ENCODE measurements at regions not wholly inside any gene's neighbourhood (a gene's known extent, or its start where the extent isn't known, plus 50 kb on each side); places are given as distances from the start of the nearest gene placed in this dataset.
"Not testable (repeated sequence)": the region's sequence is repeated elsewhere in the genome, so short reads cannot be mapped to it uniquely, and the experiment has no call there.

DNA sequence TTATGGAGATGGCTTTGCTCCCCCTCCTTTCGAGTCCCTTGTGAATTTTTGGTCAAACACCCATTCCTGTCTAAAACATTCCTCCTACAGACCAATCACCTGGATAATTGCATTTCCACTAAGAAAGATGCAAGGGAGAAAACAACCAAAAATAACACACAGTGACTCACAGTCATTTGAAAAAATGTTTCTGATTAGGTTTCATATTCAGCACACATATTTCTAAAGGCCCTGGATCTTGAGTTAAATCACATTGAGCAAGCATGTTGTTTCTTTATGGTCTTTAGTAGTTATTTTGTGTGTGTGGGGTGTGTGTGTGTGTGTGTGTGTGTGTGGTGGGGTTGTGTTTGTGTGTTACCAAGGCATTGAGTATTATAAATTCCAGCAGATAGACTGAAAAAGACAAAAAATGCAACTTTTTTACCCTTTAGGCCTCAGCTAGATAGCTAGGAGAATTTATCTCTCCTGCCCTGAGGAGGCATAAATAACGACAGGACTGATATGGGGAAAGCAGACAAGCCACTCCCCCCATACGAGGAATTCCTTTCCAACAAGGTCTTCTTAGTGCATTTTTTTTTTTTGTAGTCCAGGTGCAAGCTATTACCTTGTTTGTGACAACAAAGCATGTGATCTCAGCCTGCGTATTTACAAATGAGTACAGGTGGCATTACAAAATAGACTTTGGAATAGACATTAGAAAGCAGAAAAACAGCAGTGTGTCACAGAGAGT lies 265.4 kb upstream of the ADGRL3 start:
- Mint-ChIP-seq H3K36me3 (no peaks in the 10 kb centered on the region), H3K4me1 (ENCODE audit: low read depth) (no peaks in the 10 kb centered on the region), H3K9me3 (ENCODE audit: low read depth) (peaks cover 16% of the 10 kb centered on the region), H3K27ac (no peak overlapping the region), H3K27me3 (no peaks in the 10 kb centered on the region), H3K4me3 (no peak overlapping the region)

DNA sequence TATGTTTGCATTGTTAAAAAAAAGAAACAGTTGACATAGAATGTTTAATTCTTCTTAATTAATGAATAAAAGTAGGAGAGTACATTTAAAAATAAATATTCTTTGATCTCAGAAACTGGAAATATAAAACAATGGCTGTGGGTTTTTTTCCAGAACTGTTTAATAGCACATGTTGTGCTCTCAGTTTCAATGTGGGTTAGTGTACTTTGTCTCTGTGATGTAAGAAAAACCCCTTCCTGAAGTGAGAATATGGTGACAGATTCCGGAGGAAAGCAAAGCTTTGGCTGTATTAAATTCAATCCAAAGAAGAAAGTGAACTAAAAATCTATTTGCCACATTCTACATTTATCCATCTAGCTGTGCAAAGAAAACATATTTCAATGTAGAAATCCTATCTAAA lies 261.9 kb upstream of the ADGRL3 start:
- Mint-ChIP-seq H3K27me3 (no peaks in the 10 kb centered on the region), H3K4me3 (no peak overlapping the region), H3K9me3 (ENCODE audit: low read depth) (no peaks in the 10 kb centered on the region)

DNA sequence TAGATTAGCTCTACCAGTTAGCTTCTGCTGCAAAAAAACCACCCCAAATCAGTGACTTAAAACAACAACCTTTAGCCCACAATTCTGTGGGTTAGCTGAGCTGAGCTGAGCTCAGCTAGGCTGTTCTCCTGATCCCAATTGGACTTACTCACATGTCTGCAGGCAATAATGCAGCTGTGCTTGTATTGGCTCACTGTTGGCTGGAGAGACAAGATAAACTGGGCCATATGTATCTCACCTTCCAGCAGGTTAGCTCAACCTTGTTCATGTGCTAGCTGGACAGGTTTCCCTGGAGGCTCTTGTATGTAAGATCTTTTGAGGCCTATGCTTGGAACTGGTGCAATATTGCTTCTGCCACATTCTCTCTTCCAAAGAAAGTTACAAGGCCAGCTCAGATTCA lies 261.5 kb upstream of the ADGRL3 start:
- no peak overlapping the region for H3K27ac Mint-ChIP-seq
- H3K27me3 Mint-ChIP-seq = no peaks in the 10 kb centered on the region
- H3K9me3 Mint-ChIP-seq (ENCODE audit: low read depth) = no peaks in the 10 kb centered on the region
- no peaks in the 10 kb centered on the region for H3K36me3 Mint-ChIP-seq
- H3K4me1 Mint-ChIP-seq (ENCODE audit: low read depth) = no peaks in the 10 kb centered on the region
- no peak overlapping the region for H3K4me3 Mint-ChIP-seq

More for the DNA sequence above, 261.9 kb upstream of the ADGRL3 start:
- Mint-ChIP-seq H3K36me3 (no peaks in the 10 kb centered on the region), H3K27ac (no peak overlapping the region), H3K4me1 (ENCODE audit: low read depth) (no peaks in the 10 kb centered on the region)

DNA sequence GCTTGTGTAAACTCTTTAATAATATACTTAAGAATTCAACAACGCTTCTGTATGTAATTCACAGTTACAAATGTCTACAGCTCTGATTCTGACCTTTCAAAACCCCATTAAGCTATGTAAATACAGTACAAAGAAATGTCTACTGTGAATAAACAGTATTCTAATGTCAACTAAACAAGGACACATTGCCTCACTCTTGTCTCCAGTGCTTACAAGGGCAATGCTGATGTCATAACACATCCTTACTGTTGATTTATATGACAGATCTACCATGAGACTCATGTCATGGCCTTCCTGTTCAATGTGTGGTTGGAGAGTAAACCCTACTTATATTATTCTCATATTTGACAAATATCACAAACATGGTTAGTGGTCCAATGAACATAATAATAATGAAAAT lies 256.1 kb upstream of the ADGRL3 start:
- Mint-ChIP-seq H3K27me3 (no peaks in the 10 kb centered on the region), H3K4me3 (no peak overlapping the region), H3K36me3 (no peaks in the 10 kb centered on the region), H3K27ac (no peak overlapping the region), H3K9me3 (ENCODE audit: low read depth) (peaks cover 12% of the 10 kb centered on the region), H3K4me1 (ENCODE audit: low read depth) (no peaks in the 10 kb centered on the region)

DNA sequence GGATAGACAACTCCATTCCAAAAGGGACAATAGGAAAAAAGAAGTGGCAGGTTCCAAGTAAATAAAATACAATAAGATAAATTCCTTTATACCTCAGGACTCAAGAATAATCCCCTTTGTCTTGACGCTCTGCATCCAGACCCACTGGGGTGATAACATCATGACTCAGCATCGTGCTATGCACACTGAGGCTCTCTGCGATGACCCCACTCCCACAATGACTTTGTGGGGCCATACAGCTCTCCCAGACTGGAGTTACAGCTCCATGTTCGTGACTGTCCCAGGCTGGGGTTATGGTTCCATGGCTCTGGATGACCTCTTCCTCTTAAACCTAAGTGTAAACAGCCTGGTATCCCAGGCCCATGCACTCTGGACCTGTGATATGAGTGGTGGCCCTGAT lies 254.5 kb upstream of the ADGRL3 start:
- Mint-ChIP-seq H3K4me1 (ENCODE audit: low read depth) (no peaks in the 10 kb centered on the region), H3K27me3 (no peaks in the 10 kb centered on the region), H3K36me3 (no peaks in the 10 kb centered on the region), H3K4me3 (no peak overlapping the region), H3K27ac (no peak overlapping the region), H3K9me3 (ENCODE audit: low read depth) (peaks cover 12% of the 10 kb centered on the region)

DNA sequence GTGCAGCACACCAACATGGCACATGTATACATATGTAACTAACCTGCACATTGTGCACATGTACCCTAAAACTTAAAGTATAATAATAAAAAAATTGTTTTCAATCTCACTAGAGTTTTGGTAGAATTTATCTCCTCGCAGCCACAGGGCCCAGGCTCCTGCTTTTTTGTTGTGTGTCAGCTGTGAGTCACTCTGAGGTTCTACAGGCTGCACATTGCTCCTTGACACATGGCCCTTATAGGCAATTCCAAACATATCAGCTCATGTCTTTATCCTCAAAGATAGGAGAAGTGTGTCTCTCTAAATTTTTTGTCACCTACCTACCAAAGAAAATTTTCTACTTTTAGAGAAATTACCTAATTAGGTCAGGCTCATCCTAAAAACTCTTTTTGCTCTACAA lies 252.1 kb upstream of the ADGRL3 start:
- H3K9me3 Mint-ChIP-seq (ENCODE audit: low read depth) = peaks cover 12% of the 10 kb centered on the region
- H3K4me1 Mint-ChIP-seq (ENCODE audit: low read depth) = no peaks in the 10 kb centered on the region
- no peaks in the 10 kb centered on the region for H3K27me3 Mint-ChIP-seq
- no peak overlapping the region for H3K4me3 Mint-ChIP-seq
- H3K36me3 Mint-ChIP-seq = no peaks in the 10 kb centered on the region
- H3K27ac Mint-ChIP-seq = no peak overlapping the region

DNA sequence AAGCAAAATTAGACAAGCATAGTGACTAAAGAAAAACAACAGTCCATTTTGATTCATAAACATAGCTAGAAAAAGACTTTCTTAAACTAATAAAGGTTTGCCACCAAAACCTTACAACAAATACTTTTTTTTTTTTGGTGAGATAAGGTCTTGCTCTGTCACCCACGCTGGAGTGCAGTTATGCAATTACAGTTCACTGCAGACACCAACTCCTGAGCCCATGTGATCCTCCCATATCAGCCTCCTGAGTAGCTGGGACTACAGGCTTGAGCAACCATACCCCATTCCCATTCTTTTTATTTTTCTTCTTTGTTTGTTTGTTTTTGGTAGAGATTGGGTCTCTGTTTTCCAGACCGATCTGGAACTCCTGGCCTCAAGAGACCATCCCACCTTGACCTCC lies 247.2 kb upstream of the ADGRL3 start:
- H3K36me3 Mint-ChIP-seq = no peaks in the 10 kb centered on the region
- H3K27ac Mint-ChIP-seq = no peak overlapping the region
- H3K27me3 Mint-ChIP-seq = no peaks in the 10 kb centered on the region
- H3K4me3 Mint-ChIP-seq = no peak overlapping the region
- H3K9me3 Mint-ChIP-seq (ENCODE audit: low read depth) = peaks cover 10% of the 10 kb centered on the region
- no peaks in the 10 kb centered on the region for H3K4me1 Mint-ChIP-seq (ENCODE audit: low read depth)

DNA sequence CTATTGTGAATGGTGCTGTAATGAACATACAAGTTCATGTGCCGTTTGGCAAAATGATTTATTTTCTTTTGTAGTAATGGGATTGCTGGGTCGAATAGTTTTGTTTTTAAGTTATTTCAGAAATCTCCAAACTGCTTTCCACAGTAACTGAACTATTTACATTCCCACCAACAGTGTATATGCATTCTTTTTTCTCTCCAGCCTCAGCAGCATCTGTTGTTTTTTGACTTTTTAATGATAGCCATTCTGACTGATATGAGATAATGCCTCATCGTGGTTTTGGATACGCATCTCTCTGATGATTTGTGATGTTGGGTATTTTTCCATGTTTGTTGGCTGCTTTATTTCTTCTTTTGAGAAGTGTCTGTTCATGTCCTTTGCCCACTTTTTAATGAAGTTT lies 246.3 kb upstream of the ADGRL3 start:
- Mint-ChIP-seq H3K4me1 (ENCODE audit: low read depth) (no peaks in the 10 kb centered on the region), H3K27ac (no peak overlapping the region), H3K27me3 (no peaks in the 10 kb centered on the region), H3K9me3 (ENCODE audit: low read depth) (peaks cover 10% of the 10 kb centered on the region), H3K36me3 (no peaks in the 10 kb centered on the region), H3K4me3 (no peak overlapping the region)

DNA sequence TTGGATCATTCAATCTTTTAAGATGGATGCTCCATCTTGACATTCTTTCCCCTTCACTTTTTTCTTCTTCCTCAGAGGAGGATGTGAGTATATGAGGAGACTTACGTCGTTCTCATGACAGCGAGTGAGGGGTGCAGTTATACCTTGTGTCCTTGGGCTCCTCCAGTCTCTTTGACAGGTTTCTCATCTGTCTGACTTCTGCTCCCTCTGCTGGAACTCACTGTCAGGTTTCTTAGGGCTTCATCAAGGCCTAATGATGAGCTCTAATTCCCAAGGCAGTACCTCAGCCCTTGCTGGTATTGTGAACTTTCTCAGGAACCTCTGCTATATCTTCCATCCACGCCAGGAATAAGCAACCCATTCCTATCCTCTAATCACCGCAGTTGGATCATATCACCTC lies 237.8 kb upstream of the ADGRL3 start:
- Mint-ChIP-seq H3K27ac (no peak overlapping the region), H3K4me1 (ENCODE audit: low read depth) (no peaks in the 10 kb centered on the region), H3K27me3 (no peaks in the 10 kb centered on the region), H3K4me3 (no peak overlapping the region), H3K36me3 (no peaks in the 10 kb centered on the region), H3K9me3 (ENCODE audit: low read depth) (peaks cover 19% of the 10 kb centered on the region)

DNA sequence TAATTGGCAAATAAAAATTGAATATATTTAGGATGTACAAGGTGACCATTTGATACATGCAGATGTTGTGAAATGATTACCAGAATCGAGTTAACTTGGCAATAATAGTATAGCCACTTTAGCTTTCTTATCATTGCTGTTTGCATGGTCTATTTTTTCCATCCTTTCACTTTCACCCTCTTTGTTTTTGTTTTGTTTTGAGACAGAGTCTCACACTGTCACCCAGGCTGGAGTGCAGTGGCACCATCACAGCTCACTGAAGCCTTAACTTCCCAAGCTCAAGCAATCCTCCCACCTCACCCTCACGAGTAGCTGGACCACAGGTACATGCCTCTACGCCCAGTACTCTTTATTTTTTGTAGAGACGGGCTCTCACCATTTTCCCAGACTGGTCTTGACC lies 218.6 kb upstream of the ADGRL3 start:
- Mint-ChIP-seq H3K4me3 (no peak overlapping the region), H3K27me3 (no peaks in the 10 kb centered on the region), H3K9me3 (ENCODE audit: low read depth) (no peaks in the 10 kb centered on the region), H3K27ac (no peak overlapping the region), H3K36me3 (no peaks in the 10 kb centered on the region), H3K4me1 (ENCODE audit: low read depth) (no peaks in the 10 kb centered on the region)

DNA sequence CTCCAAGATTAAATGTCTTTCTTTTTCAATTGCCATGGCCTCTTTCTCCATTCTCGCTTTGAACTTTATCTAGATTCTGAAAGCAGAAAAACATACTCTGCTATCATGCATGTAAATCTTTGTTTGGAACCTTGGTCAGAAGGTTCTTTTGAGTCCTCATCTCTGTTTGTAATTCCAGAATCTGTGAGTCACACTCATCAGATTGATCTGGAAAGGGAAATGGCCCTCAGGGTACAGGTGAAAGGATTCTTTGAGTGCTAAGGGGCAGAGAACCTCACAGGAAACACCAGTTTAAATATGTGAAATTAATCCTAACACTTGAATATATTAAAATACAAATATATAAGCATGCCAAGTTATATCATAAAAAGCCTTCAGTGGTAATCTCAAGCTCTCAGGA lies 211.0 kb upstream of the ADGRL3 start:
- Mint-ChIP-seq H3K4me3 (no peak overlapping the region), H3K27me3 (no peaks in the 10 kb centered on the region), H3K36me3 (no peaks in the 10 kb centered on the region), H3K9me3 (ENCODE audit: low read depth) (peaks cover 22% of the 10 kb centered on the region), H3K4me1 (ENCODE audit: low read depth) (no peaks in the 10 kb centered on the region), H3K27ac (no peak overlapping the region)

DNA sequence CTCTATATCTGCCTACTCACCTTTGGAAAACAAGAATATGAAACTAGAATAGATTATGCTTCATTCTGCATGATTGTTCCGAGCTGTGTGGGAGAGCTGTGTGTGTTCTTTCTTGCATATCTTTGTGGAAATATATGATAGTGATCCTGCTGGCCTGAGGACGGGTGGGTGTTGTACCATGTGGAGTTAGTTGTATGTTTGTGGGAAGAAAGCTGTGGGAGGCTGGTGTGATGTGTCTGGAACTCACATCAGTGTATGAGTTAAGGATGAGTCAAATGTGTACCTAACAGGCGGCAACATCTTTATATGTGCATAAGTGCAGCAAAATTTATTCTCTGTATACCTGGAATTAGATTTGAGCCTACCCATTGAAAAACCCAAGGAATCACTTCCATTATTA lies 208.1 kb upstream of the ADGRL3 start:
- H3K27ac Mint-ChIP-seq = no peak overlapping the region
- H3K4me3 Mint-ChIP-seq = no peak overlapping the region
- H3K27me3 Mint-ChIP-seq = no peaks in the 10 kb centered on the region
- no peaks in the 10 kb centered on the region for H3K36me3 Mint-ChIP-seq
- peaks cover 25% of the 10 kb centered on the region for H3K9me3 Mint-ChIP-seq (ENCODE audit: low read depth)
- no peaks in the 10 kb centered on the region for H3K4me1 Mint-ChIP-seq (ENCODE audit: low read depth)

DNA sequence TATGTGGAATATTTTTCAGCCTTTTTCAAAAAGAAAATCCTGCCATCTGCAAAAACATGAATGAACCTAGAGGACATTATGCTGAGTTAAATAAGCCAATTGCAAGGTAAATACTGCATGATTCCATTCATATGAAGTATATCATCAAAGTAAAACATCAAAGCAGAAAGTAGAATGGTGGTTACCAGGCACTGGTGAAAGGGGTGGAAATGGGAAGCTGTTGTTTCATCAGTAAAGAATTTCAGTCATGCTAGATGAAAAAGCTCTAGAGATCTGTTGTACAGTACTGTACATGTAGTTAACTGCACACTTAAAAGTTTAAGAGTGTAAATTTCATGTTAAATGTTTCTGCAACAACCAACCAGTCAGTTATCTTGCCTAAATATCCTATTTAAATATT lies 196.8 kb upstream of the ADGRL3 start:
- H3K4me1 Mint-ChIP-seq (ENCODE audit: low read depth) = no peaks in the 10 kb centered on the region
- H3K27me3 Mint-ChIP-seq = no peaks in the 10 kb centered on the region
- no peaks in the 10 kb centered on the region for H3K36me3 Mint-ChIP-seq
- no peak overlapping the region for H3K27ac Mint-ChIP-seq
- no peak overlapping the region for H3K4me3 Mint-ChIP-seq
- peaks cover 10% of the 10 kb centered on the region for H3K9me3 Mint-ChIP-seq (ENCODE audit: low read depth)

DNA sequence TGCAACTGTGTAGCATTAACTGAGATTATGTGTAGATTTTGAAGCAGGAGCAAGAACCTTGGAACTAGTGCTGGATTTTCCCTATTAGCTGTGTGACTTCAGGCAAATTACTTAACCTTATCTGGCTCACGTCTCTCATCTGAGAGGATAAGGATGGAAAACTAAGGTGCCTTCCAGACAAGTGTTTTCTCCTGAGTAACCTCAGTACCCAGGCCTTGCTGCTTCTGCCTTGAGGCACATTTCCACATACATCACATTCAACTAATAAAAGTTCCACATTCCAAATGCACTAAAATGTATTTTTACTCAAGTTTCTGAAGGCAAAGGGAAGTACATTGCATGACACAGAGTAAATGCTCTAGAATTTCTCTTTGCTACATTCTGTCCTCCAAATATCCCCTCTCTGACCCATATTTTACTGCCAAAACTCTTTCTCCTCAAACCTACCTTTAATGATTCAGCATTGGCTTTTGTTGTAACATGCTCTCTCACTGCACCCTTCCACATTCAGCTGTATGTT lies 195.4 kb upstream of the ADGRL3 start:
- Mint-ChIP-seq H3K4me3 (no peak overlapping the region), H3K4me1 (ENCODE audit: low read depth) (no peaks in the 10 kb centered on the region), H3K9me3 (ENCODE audit: low read depth) (peaks cover 10% of the 10 kb centered on the region), H3K27me3 (no peaks in the 10 kb centered on the region), H3K36me3 (no peaks in the 10 kb centered on the region), H3K27ac (no peak overlapping the region)

DNA sequence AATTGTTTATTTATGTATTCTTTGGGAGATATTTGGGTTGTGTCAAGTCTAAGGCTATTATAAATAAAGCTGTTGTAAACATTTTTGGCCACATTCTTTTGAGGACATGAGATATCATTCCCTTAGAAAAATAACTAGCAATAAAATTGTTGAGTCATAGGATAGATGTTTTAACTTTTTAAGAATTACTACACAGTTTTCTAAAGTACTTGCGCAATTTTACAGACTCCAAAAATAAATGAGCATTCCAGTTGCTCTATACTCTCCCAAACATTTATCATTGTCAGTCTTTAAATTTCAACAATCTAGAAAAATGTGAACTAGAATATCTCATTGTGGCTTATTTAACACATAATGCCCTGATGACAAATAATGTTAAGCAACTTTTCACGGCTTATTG lies 189.1 kb upstream of the ADGRL3 start:
- Mint-ChIP-seq H3K36me3 (no peaks in the 10 kb centered on the region), H3K4me3 (no peak overlapping the region), H3K9me3 (ENCODE audit: low read depth) (peaks cover 14% of the 10 kb centered on the region), H3K27ac (no peak overlapping the region), H3K4me1 (ENCODE audit: low read depth) (no peaks in the 10 kb centered on the region), H3K27me3 (no peaks in the 10 kb centered on the region)

DNA sequence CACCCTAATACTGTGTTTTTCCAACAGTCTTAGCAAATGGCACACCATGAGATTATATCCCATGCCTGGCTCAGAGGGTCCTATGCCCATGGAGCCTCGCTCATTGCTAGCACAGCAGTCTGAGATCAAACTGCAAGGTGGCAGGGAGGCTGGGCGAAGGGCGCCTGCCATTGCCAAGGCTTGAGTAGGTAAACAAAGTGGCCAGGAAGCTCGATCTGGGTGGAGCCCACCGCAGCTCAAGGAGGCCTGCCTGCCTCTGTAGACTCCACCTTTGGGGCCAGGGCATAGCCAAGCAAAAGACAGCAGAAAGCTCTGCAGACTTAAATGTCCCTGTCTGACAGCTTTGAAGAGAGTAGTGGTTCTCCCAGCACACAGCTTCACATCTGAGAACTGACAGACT lies 188.2 kb upstream of the ADGRL3 start:
- H3K36me3 Mint-ChIP-seq; H3K27me3 Mint-ChIP-seq; H3K27ac Mint-ChIP-seq; H3K4me3 Mint-ChIP-seq; H3K4me1 Mint-ChIP-seq (ENCODE audit: low read depth): not testable (repeated sequence)
- peaks cover 16% of the 10 kb centered on the region for H3K9me3 Mint-ChIP-seq (ENCODE audit: low read depth)
